ENCODE measurements at regions not wholly inside any gene's neighbourhood (a gene's known extent, or its start where the extent isn't known, plus 50 kb on each side); places are given as distances from the start of the nearest gene placed in this dataset.

- DNase-seq (ENCODE audit: low spot score in 2 of 2, unreplicated experiment in 2 of 2): no peak
- no peaks in the 10 kb centered on the region for H3K27me3 Mint-ChIP-seq (ENCODE audit: low read depth)
Observed at GRCh38 chr5:97618721-97619120, 435.7 kb upstream of the RIOK2 start.

GRCh38 chr5:97623441-97623840 lies 440.4 kb upstream of the RIOK2 start:
- no peaks in the 10 kb centered on the region for H3K27me3 Mint-ChIP-seq (ENCODE audit: low read depth)
- no peak overlapping the region for H3K27ac Mint-ChIP-seq
- DNase-seq (ENCODE audit: low spot score in 2 of 2, unreplicated experiment in 2 of 2): no peak
- peaks cover 16% of the 10 kb centered on the region for H3K9me3 Mint-ChIP-seq
- no peaks in the 10 kb centered on the region for H3K4me1 Mint-ChIP-seq
- no peaks in the 10 kb centered on the region for H3K36me3 Mint-ChIP-seq
- TF ChIP-seq, protein P1, sequence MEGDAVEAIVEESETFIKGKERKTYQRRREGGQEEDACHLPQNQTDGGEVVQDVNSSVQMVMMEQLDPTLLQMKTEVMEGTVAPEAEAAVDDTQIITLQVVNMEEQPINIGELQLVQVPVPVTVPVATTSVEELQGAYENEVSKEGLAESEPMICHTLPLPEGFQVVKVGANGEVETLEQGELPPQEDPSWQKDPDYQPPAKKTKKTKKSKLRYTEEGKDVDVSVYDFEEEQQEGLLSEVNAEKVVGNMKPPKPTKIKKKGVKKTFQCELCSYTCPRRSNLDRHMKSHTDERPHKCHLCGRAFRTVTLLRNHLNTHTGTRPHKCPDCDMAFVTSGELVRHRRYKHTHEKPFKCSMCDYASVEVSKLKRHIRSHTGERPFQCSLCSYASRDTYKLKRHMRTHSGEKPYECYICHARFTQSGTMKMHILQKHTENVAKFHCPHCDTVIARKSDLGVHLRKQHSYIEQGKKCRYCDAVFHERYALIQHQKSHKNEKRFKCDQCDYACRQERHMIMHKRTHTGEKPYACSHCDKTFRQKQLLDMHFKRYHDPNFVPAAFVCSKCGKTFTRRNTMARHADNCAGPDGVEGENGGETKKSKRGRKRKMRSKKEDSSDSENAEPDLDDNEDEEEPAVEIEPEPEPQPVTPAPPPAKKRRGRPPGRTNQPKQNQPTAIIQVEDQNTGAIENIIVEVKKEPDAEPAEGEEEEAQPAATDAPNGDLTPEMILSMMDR (IDR thresholded peaks at IDR 0.05; ENCODE audit: unreplicated experiment): no peak
- H3K4me3 Mint-ChIP-seq: no peak overlapping the region

More at GRCh38 chr5:97618721-97619120, 435.7 kb upstream of the RIOK2 start:
- Mint-ChIP-seq H3K27ac (no peak overlapping the region), H3K9me3 (peaks cover 19% of the 10 kb centered on the region), H3K4me3 (no peak overlapping the region), H3K4me1 (no peaks in the 10 kb centered on the region), H3K36me3 (no peaks in the 10 kb centered on the region)
- TF ChIP-seq, protein P1 (IDR thresholded peaks at IDR 0.05; ENCODE audit: unreplicated experiment): no peak

- H3K4me3 Mint-ChIP-seq: no peak overlapping the region
- no peaks in the 10 kb centered on the region for H3K36me3 Mint-ChIP-seq
- DNase-seq (ENCODE audit: low spot score in 2 of 2, unreplicated experiment in 2 of 2): no peak
Observed at GRCh38 chr5:97624886-97625285, 441.8 kb upstream of the RIOK2 start.

GRCh38 chr5:97627272-97627671 lies 444.2 kb upstream of the RIOK2 start:
- Mint-ChIP-seq H3K36me3 (no peaks in the 10 kb centered on the region), H3K27ac (no peak overlapping the region)

More at GRCh38 chr5:97624886-97625285, 441.8 kb upstream of the RIOK2 start:
- peaks cover 4% of the 10 kb centered on the region for H3K9me3 Mint-ChIP-seq
- TF ChIP-seq, protein P1 (IDR thresholded peaks at IDR 0.05; ENCODE audit: unreplicated experiment): no peak
- no peaks in the 10 kb centered on the region for H3K4me1 Mint-ChIP-seq
- no peaks in the 10 kb centered on the region for H3K27me3 Mint-ChIP-seq (ENCODE audit: low read depth)
- H3K27ac Mint-ChIP-seq: no peak overlapping the region

GRCh38 chr5:97628031-97628430 lies 445.0 kb upstream of the RIOK2 start:
- no peak overlapping the region for H3K27ac Mint-ChIP-seq
- no peaks in the 10 kb centered on the region for H3K4me1 Mint-ChIP-seq
- H3K36me3 Mint-ChIP-seq: no peaks in the 10 kb centered on the region
- H3K27me3 Mint-ChIP-seq (ENCODE audit: low read depth): no peaks in the 10 kb centered on the region
- TF ChIP-seq, protein P1 (IDR thresholded peaks at IDR 0.05; ENCODE audit: unreplicated experiment): no peak
- peaks cover 5% of the 10 kb centered on the region for H3K9me3 Mint-ChIP-seq
- no peak for DNase-seq (ENCODE audit: low spot score in 2 of 2, unreplicated experiment in 2 of 2)
- H3K4me3 Mint-ChIP-seq: no peak overlapping the region

More at GRCh38 chr5:97627272-97627671, 444.2 kb upstream of the RIOK2 start:
- H3K27me3 Mint-ChIP-seq (ENCODE audit: low read depth): no peaks in the 10 kb centered on the region
- H3K4me3 Mint-ChIP-seq: no peak overlapping the region
- no peaks in the 10 kb centered on the region for H3K4me1 Mint-ChIP-seq
- TF ChIP-seq, protein P1 (IDR thresholded peaks at IDR 0.05; ENCODE audit: unreplicated experiment): no peak
- no peak for DNase-seq (ENCODE audit: low spot score in 2 of 2, unreplicated experiment in 2 of 2)
- H3K9me3 Mint-ChIP-seq: peaks cover 5% of the 10 kb centered on the region

DNA sequence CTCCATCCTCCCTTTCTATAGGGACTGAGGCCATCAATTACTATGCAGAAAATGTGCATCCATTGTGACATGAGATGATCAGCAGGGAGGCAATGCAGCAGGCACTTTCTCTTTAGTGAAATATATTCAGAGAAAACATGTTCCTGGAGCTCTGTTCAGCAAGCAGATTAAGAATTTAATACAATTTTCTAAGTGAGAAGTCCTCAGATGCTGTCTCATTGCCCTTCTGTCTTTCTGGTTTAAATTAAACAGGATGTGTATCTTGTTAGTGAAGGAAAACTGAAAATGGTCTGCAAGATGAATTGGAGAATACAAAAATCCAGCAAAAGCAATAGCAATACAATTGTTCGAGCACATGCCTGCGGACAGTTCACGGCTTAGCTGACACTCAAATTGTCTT lies 445.8 kb upstream of the RIOK2 start:
- no peak overlapping the region for H3K4me3 Mint-ChIP-seq
- no peaks in the 10 kb centered on the region for H3K27me3 Mint-ChIP-seq (ENCODE audit: low read depth)
- H3K9me3 Mint-ChIP-seq: peaks cover 5% of the 10 kb centered on the region
- no peaks in the 10 kb centered on the region for H3K4me1 Mint-ChIP-seq
- no peaks in the 10 kb centered on the region for H3K36me3 Mint-ChIP-seq
- H3K27ac Mint-ChIP-seq: no peak overlapping the region
- no peak for DNase-seq (ENCODE audit: low spot score in 2 of 2, unreplicated experiment in 2 of 2)
- TF ChIP-seq, protein P1 (IDR thresholded peaks at IDR 0.05; ENCODE audit: unreplicated experiment): no peak

Data from mesothelial cell of epicardium (in vitro differentiated cells).